HUDEP-2 (cell line): ENCODE measurements at regions not wholly inside any gene's neighbourhood (a gene's known extent, or its start where the extent isn't known, plus 50 kb on each side); places are given as distances from the start of the nearest gene placed in this dataset.
"Not testable (repeated sequence)": the region's sequence is repeated elsewhere in the genome, so short reads cannot be mapped to it uniquely, and the experiment has no call there.

Experiments
- DNase-seq, 76 experiments: peaks; one replicate each; lab custom pipeline; 2025; ENCODE audit not compliant: unreplicated experiment in 76 of 76; lab: John Stamatoyannopoulos, UW

GRCh38 chr3:177449360-177450006 is 252.2 kb upstream of the TBL1XR1 start:
- DNase-seq: no peak

- no peak for DNase-seq
These were observed 254.0 kb upstream of the TBL1XR1 start for GRCh38 chr3:177451301-177451750.

GRCh38 chr3:177451864-177452830 is 254.9 kb upstream of the TBL1XR1 start:
- no peak for DNase-seq

GRCh38 chr3:177452831-177453450 is 255.7 kb upstream of the TBL1XR1 start:
- no peak for DNase-seq

GRCh38 chr3:177453451-177453844 is 256.2 kb upstream of the TBL1XR1 start:
- no peak for DNase-seq

GRCh38 chr3:177457204-177457603 is 259.9 kb upstream of the TBL1XR1 start:
- not testable (repeated sequence) for DNase-seq

GRCh38 chr3:177459401-177459800 is 262.1 kb upstream of the TBL1XR1 start:
- no peak for DNase-seq

- DNase-seq: no peak
These were observed 262.8 kb upstream of the TBL1XR1 start for GRCh38 chr3:177460047-177460446.

- no peak for DNase-seq
These were observed 264.5 kb upstream of the TBL1XR1 start for GRCh38 chr3:177461765-177462164.

- not testable (repeated sequence) for DNase-seq
These were observed 266.1 kb upstream of the TBL1XR1 start for GRCh38 chr3:177463341-177463740.

- no peak for DNase-seq
These were observed 266.6 kb upstream of the TBL1XR1 start for GRCh38 chr3:177463863-177464262.

- no peak for DNase-seq
These were observed 267.3 kb upstream of the TBL1XR1 start for GRCh38 chr3:177464392-177465256.

- no peak for DNase-seq
These were observed 268.0 kb upstream of the TBL1XR1 start for GRCh38 chr3:177465257-177465642.

GRCh38 chr3:177466074-177466473 is 268.8 kb upstream of the TBL1XR1 start:
- no peak for DNase-seq

GRCh38 chr3:177466622-177467021 is 269.3 kb upstream of the TBL1XR1 start:
- not testable (repeated sequence) for DNase-seq

GRCh38 chr3:177467247-177467985 is 270.1 kb upstream of the TBL1XR1 start:
- no peak for DNase-seq

GRCh38 chr3:177468331-177468730 is 271.0 kb upstream of the TBL1XR1 start:
- no peak for DNase-seq

GRCh38 chr3:177468816-177469215 is 271.5 kb upstream of the TBL1XR1 start:
- DNase-seq: no peak

- no peak for DNase-seq
These were observed 271.9 kb upstream of the TBL1XR1 start for GRCh38 chr3:177469216-177469615.
